NCI-H460 (cell line): ENCODE measurements at regions not wholly inside any gene's neighbourhood (a gene's known extent, or its start where the extent isn't known, plus 50 kb on each side); places are given as distances from the start of the nearest gene placed in this dataset.
"Not testable (repeated sequence)": the region's sequence is repeated elsewhere in the genome, so short reads cannot be mapped to it uniquely, and the experiment has no call there.

Source experiments
- DNase-seq: peaks from one replicate; pipeline ENCODE4 v3.0.0-alpha.2; 2016; ENCODE audit warnings: low read depth; ENCODE audit errors: extremely low read depth

GRCh38 chr20:51190783-51191180, 167.9 kb upstream of the KCNG1 start:
- no peak for DNase-seq

GRCh38 chr20:51189814-51190782, 167.2 kb upstream of the KCNG1 start:
- no peak for DNase-seq

GRCh38 chr20:51188941-51189340, 166.0 kb upstream of the KCNG1 start:
- DNase-seq, result no peak

- no peak for DNase-seq
Observed at GRCh38 chr20:51187261-51187660, 164.4 kb upstream of the KCNG1 start.

- no peak for DNase-seq
Observed at GRCh38 chr20:51185861-51186260, 163.0 kb upstream of the KCNG1 start.

- no peak for DNase-seq
Observed at GRCh38 chr20:51185277-51185676, 162.4 kb upstream of the KCNG1 start.

- DNase-seq, result no peak
Observed at GRCh38 chr20:51184289-51184688, 161.4 kb upstream of the KCNG1 start.

- DNase-seq, result no peak
Observed at GRCh38 chr20:51183451-51183850, 160.5 kb upstream of the KCNG1 start.

GRCh38 chr20:51182571-51182970, 159.7 kb upstream of the KCNG1 start:
- no peak for DNase-seq

- no peak for DNase-seq
Observed at GRCh38 chr20:51178153-51178552, 155.2 kb upstream of the KCNG1 start.

GRCh38 chr20:51176876-51177275, 154.0 kb upstream of the KCNG1 start:
- no peak for DNase-seq

GRCh38 chr20:51176446-51176845, 153.5 kb upstream of the KCNG1 start:
- no peak for DNase-seq

- no peak for DNase-seq
Observed at GRCh38 chr20:51175724-51176123, 152.8 kb upstream of the KCNG1 start.

- DNase-seq, result no peak
Observed at GRCh38 chr20:51175156-51175555, 152.2 kb upstream of the KCNG1 start.

GRCh38 chr20:51174536-51174935, 151.6 kb upstream of the KCNG1 start:
- DNase-seq, result no peak

- DNase-seq, result no peak
Observed at GRCh38 chr20:51172558-51173428, 149.9 kb upstream of the KCNG1 start.

GRCh38 chr20:51171141-51171540, 148.2 kb upstream of the KCNG1 start:
- DNase-seq, result no peak

- DNase-seq, result no peak
Observed at GRCh38 chr20:51169813-51170212, 146.9 kb upstream of the KCNG1 start.

- DNase-seq, result not testable (repeated sequence)
Observed at GRCh38 chr20:51167911-51168310, 145.0 kb upstream of the KCNG1 start.

GRCh38 chr20:51166489-51166888, 143.6 kb upstream of the KCNG1 start:
- DNase-seq, result no peak

- DNase-seq, result no peak
Observed at GRCh38 chr20:51165131-51165530, 142.2 kb upstream of the KCNG1 start.

- DNase-seq, result no peak
Observed at GRCh38 chr20:51164731-51165130, 141.8 kb upstream of the KCNG1 start.
